IMR-90 (cell line): ENCODE measurements at regions not wholly inside any gene's neighbourhood (a gene's known extent, or its start where the extent isn't known, plus 50 kb on each side); places are given as distances from the start of the nearest gene placed in this dataset.

Source experiments
- ATAC-seq: fragments of 200-7000 bp; cut with Tn5 transposase; 2 replicates; pipeline ENCODE4 v1.9.1; 2020; ENCODE audit warnings: low read depth, mild to moderate bottlenecking, moderate library complexity
- BruUV-seq: library from RNA; stranded (reverse); fragments of 400-500 nt; replicated peaks from 2 replicates; lab custom pipeline; 2021; lab: Mats Ljungman, UMichigan
- CTCF ChIA-PET: fragments of 300-600 bp; formaldehyde crosslinking; extraction: SDS; loops from one replicate; lab custom pipeline; 2021; ENCODE audit warnings: antibody characterized with exemption; lab: Yijun Ruan, JAX
- POLR2A ChIA-PET: fragments of 300-600 bp; sonication (Branson Sonifier 250); formaldehyde crosslinking; loops from one replicate; lab custom pipeline; 2022; ENCODE audit warnings: antibody characterized with exemption; ENCODE audit not compliant: unreplicated experiment; lab: Charles Lee
- DNase-seq: peaks from one replicate; pipeline ENCODE4 v3.0.0; 2013
- H2AFZ ChIP-seq: replicated peaks from 2 replicates; pipeline ENCODE3; 2013; ENCODE audit warnings: low read length, mild to moderate bottlenecking; ENCODE audit not compliant: poor library complexity
- H2AK5ac ChIP-seq: 2 replicates; pipeline ENCODE4 v1.6.1; 2013; ENCODE audit warnings: low read depth, low read length, inconsistent platforms
- H2AK9ac ChIP-seq: replicated peaks from 2 replicates; pipeline ENCODE3; 2013; ENCODE audit warnings: mild to moderate bottlenecking, low read depth, low read length, moderate library complexity; ENCODE audit not compliant: poor library complexity
- H2BK120ac ChIP-seq: 2 replicates; pipeline ENCODE4 v1.6.1; 2013; ENCODE audit warnings: low read depth, low read length, inconsistent platforms
- H2BK15ac ChIP-seq: 3 replicates; pipeline ENCODE4 v1.6.1; 2013; ENCODE audit warnings: low read depth, low read length, inconsistent platforms
- H2BK20ac ChIP-seq: 2 replicates; pipeline ENCODE4 v1.6.1; 2013; ENCODE audit warnings: low read depth, mild to moderate bottlenecking, inconsistent platforms, low read length, moderate library complexity
- H2BK5ac ChIP-seq: 2 replicates; pipeline ENCODE4 v1.6.1; 2013; ENCODE audit warnings: mild to moderate bottlenecking, low read depth, low read length, inconsistent platforms; ENCODE audit not compliant: poor library complexity, severe bottlenecking
- H3K14ac ChIP-seq: replicated peaks from 2 replicates; pipeline ENCODE4 v1.6.1; 2013; ENCODE audit warnings: low read depth, low read length, inconsistent platforms
- H3K18ac ChIP-seq: 2 replicates; pipeline ENCODE4 v1.6.1; 2013; ENCODE audit warnings: low read depth, low read length, control low read depth
- H3K23ac ChIP-seq: 2 replicates; pipeline ENCODE4 v1.6.1; 2013; ENCODE audit warnings: low read depth, low read length, inconsistent platforms
- H3K27ac ChIP-seq: 2 replicates; pipeline ENCODE4 v1.5.1; 2013; ENCODE audit warnings: mild to moderate bottlenecking, control low read depth, low read length; ENCODE audit not compliant: insufficient read depth
- H3K27me3 ChIP-seq: 2 replicates; pipeline ENCODE4 v1.6.1; 2013; ENCODE audit warnings: low read length; ENCODE audit not compliant: control insufficient read depth, insufficient read depth
- H3K36me3 ChIP-seq: 2 replicates; pipeline ENCODE4 v1.6.1; 2013; ENCODE audit warnings: low read length, mixed read lengths; ENCODE audit not compliant: control insufficient read depth, insufficient read depth
- H3K4ac ChIP-seq: 2 replicates; pipeline ENCODE4 v1.6.1; 2013; ENCODE audit warnings: low read depth, low read length, inconsistent platforms
- H3K4me1 ChIP-seq: 2 replicates; pipeline ENCODE4 v1.6.1; 2013; ENCODE audit warnings: low read length, mixed read lengths; ENCODE audit not compliant: control insufficient read depth, insufficient read depth
- H3K4me2 ChIP-seq: 2 replicates; pipeline ENCODE4 v1.6.1; 2013; ENCODE audit warnings: low read depth, mild to moderate bottlenecking, control low read depth, low read length, moderate library complexity
- H3K4me3 ChIP-seq: 2 replicates; pipeline ENCODE4 v1.5.1; 2013; ENCODE audit warnings: low read depth, mild to moderate bottlenecking, control low read depth, low read length, moderate library complexity; ENCODE audit not compliant: insufficient read depth
- H3K56ac ChIP-seq: 2 replicates; pipeline ENCODE4 v1.6.1; 2013; ENCODE audit warnings: low read length, inconsistent platforms; ENCODE audit not compliant: insufficient read depth; ENCODE audit errors: extremely low read depth
- H3K79me1 ChIP-seq, 2 experiments: 2 replicates each; pipeline ENCODE4 v1.6.1; 2013; ENCODE audit warnings: low read length in 2 of 2, inconsistent platforms in 1 of 2, low read depth in 1 of 2
- H3K9ac ChIP-seq: 2 replicates; pipeline ENCODE4 v1.6.1; 2013; ENCODE audit warnings: low read depth, low read length, control low read depth
- H3K9me1 ChIP-seq: 2 replicates; pipeline ENCODE4 v1.6.1; 2013; ENCODE audit warnings: low read length, inconsistent platforms; ENCODE audit not compliant: insufficient read depth
- H3K9me3 ChIP-seq: 2 replicates; pipeline ENCODE4 v1.6.1; 2013; ENCODE audit warnings: low read length; ENCODE audit not compliant: control insufficient read depth, insufficient read depth
- H4K20me1 ChIP-seq: 2 replicates; pipeline ENCODE4 v1.6.1; 2013; ENCODE audit warnings: low read length, inconsistent platforms; ENCODE audit not compliant: insufficient read depth
- H4K5ac ChIP-seq: 2 replicates; pipeline ENCODE4 v1.6.1; 2013; ENCODE audit warnings: mild to moderate bottlenecking, low read depth, low read length, control low read depth
- H4K8ac ChIP-seq, 2 experiments: 2 replicates each; pipeline ENCODE4 v1.6.1; 2013; ENCODE audit warnings: low read depth in 2 of 2, low read length in 2 of 2, control low read depth in 1 of 2, inconsistent platforms in 1 of 2
- H4K91ac ChIP-seq: 2 replicates; pipeline ENCODE4 v1.6.1; 2013; ENCODE audit warnings: low read depth, low read length, inconsistent platforms; ENCODE audit not compliant: insufficient read depth
- BHLHE40 ChIP-seq: fragments of 150-350 bp; IDR thresholded peaks from 2 replicates; pipeline ENCODE4 v1.6.1; 2016; ENCODE audit warnings: mild to moderate bottlenecking, low read depth, low read length
- CEBPB ChIP-seq: IDR thresholded peaks from 2 replicates; pipeline ENCODE4 v1.6.1; 2012; ENCODE audit warnings: low read depth, low read length, improper control_type of control experiment
- CHD1 ChIP-seq: IDR thresholded peaks from 2 replicates; pipeline ENCODE4 v1.6.1; 2012; ENCODE audit warnings: low read depth, low read length, improper control_type of control experiment
- CTCF ChIP-seq: conservative IDR thresholded peaks from 2 replicates; pipeline ENCODE4 v1.5.1; 2012; ENCODE audit warnings: mild to moderate bottlenecking, low read depth, low read length, improper control_type of control experiment
- FOS ChIP-seq: fragments of 150-350 bp; IDR thresholded peaks from 2 replicates; pipeline ENCODE4 v1.6.1; 2016; ENCODE audit warnings: low read depth, low read length
- MAFK ChIP-seq: IDR thresholded peaks from 2 replicates; pipeline ENCODE4 v1.6.1; 2012; ENCODE audit warnings: low read depth, low read length, improper control_type of control experiment
- MAZ ChIP-seq: IDR thresholded peaks from 2 replicates; pipeline ENCODE4 v1.6.1; 2012; ENCODE audit warnings: low read depth, mild to moderate bottlenecking, low read length, improper control_type of control experiment, moderate library complexity, borderline replicate concordance
- MXI1 ChIP-seq: IDR thresholded peaks from 2 replicates; pipeline ENCODE4 v1.6.1; 2012; ENCODE audit warnings: low read depth, mild to moderate bottlenecking, low read length, moderate library complexity, borderline replicate concordance
- NFE2L2 ChIP-seq: fragments of 150-350 bp; IDR thresholded peaks from 2 replicates; pipeline ENCODE4 v1.6.1; 2016; ENCODE audit warnings: low read depth, mild to moderate bottlenecking, low read length
- POLR2A ChIP-seq: IDR thresholded peaks from 2 replicates; pipeline ENCODE4 v1.6.1; 2012; ENCODE audit warnings: mild to moderate bottlenecking, low read depth, low read length
- RAD21 ChIP-seq: IDR thresholded peaks from 2 replicates; pipeline ENCODE4 v1.6.1; 2012; ENCODE audit warnings: low read length, improper control_type of control experiment
- RCOR1 ChIP-seq: IDR thresholded peaks from 2 replicates; pipeline ENCODE4 v1.6.1; 2012; ENCODE audit warnings: mild to moderate bottlenecking, low read length, improper control_type of control experiment; ENCODE audit not compliant: insufficient replicate concordance
- RFX5 ChIP-seq: IDR thresholded peaks from 2 replicates; pipeline ENCODE4 v1.8.0; 2012; ENCODE audit warnings: low read depth, mild to moderate bottlenecking, low read length, moderate library complexity
- SMC3 ChIP-seq: fragments of 150-350 bp; IDR thresholded peaks from 2 replicates; pipeline ENCODE4 v1.6.1; 2016; ENCODE audit warnings: low read depth, mild to moderate bottlenecking, antibody characterized with exemption, low read length, moderate library complexity
- USF2 ChIP-seq: fragments of 150-350 bp; IDR thresholded peaks from 2 replicates; pipeline ENCODE4 v1.6.1; 2017; ENCODE audit warnings: mild to moderate bottlenecking, antibody characterized with exemption, low read length, low read depth
- WGBS, 2 experiments: methylation state at CpG; one replicate each; pipeline versions ENCODE4 v1.1.5 to v1.1.7; 2013; ENCODE audit warnings: missing lambda C conversion rate in 2 of 2; ENCODE audit not compliant: insufficient read length in 1 of 2; ENCODE audit errors: extremely low coverage in 2 of 2; 5-methylcytosine and 5-hydroxymethylcytosine counted together
- dilution Hi-C: fragments of 300-500 bp; cut with HindIII; formaldehyde crosslinking; loops from one replicate; pipeline ENCODE4 v1.14.3; 2018; ENCODE audit warnings: low sequenced_read_pairs; ENCODE audit not compliant: unreplicated experiment
- in situ Hi-C: fragments of 300-500 bp; cut with MboI; formaldehyde crosslinking; loops from 3 replicates; pipeline ENCODE4 v1.14.3; 2019; ENCODE audit warnings: low sequenced_read_pairs, inconsistent platforms, mixed read lengths
- intact Hi-C: fragments of 100-400 bp; cut with micrococcal nuclease; formaldehyde crosslinking; loops from 2 replicates; pipeline ENCODE4 v1.10.0; 2022
- TF ChIP-seq, protein P1 (sequence below): fragments of 150-350 bp; IDR thresholded peaks from 2 replicates; pipeline ENCODE4 v1.6.1; 2016; ENCODE audit warnings: low read depth, mild to moderate bottlenecking, low read length, moderate library complexity, borderline replicate concordance

DNA sequence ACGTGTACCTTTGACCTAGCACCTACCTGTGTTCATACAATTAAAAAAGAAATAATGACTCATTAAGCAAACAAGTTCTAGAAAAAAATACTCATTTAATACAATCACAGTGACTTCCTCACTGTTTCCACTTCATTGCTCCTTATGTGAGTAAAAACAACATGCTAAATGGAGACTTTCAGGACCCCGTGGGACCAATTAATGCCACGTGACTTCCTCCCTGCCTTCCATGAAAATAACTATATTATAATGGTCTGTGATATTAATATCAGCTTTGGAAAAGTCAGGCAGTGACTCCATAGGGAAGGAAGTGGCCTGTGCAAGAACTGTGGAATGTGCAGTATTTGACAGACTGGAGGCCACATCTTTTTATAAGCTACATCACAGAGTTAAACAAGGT lies 337.8 kb downstream of the HLX start:
- ATAC-seq (peak; percentile 70), DNase-seq (peak; percentile 8)
- H3K4ac ChIP-seq: no peak overlapping the region
- no peak overlapping the region for H3K56ac ChIP-seq
- H2BK15ac ChIP-seq: no peak overlapping the region
- POLR2A ChIA-PET: no interaction called here
- no peaks in the 10 kb centered on the region for H3K9me3 ChIP-seq
- H4K5ac ChIP-seq: no peak overlapping the region
- no CpG with 5 or more reads among the region's 3 CpGs for WGBS, 2 experiments
- no peak overlapping the region for H3K9ac ChIP-seq
- H4K20me1 ChIP-seq: no peaks in the 10 kb centered on the region
- BruUV-seq: no TSS peak
- H3K18ac ChIP-seq: no peak overlapping the region
- H3K9me1 ChIP-seq: no peaks in the 10 kb centered on the region
- peaks cover 5% of the 10 kb centered on the region for H3K4me1 ChIP-seq
- no peak for TF ChIP-seq RCOR1
- TF ChIP-seq POLR2A: no peak
- TF ChIP-seq FOS: no peak
- no peak for TF ChIP-seq RAD21
- no peak for TF ChIP-seq USF2
- no peak for TF ChIP-seq CHD1
- no peak for TF ChIP-seq NFE2L2
- no peak for TF ChIP-seq RFX5
- no peak for TF ChIP-seq MAFK
- no peak for TF ChIP-seq CEBPB
- no peak for TF ChIP-seq CTCF
- TF ChIP-seq, protein P1, sequence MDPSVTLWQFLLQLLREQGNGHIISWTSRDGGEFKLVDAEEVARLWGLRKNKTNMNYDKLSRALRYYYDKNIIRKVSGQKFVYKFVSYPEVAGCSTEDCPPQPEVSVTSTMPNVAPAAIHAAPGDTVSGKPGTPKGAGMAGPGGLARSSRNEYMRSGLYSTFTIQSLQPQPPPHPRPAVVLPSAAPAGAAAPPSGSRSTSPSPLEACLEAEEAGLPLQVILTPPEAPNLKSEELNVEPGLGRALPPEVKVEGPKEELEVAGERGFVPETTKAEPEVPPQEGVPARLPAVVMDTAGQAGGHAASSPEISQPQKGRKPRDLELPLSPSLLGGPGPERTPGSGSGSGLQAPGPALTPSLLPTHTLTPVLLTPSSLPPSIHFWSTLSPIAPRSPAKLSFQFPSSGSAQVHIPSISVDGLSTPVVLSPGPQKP: no peak
- no peak for TF ChIP-seq SMC3
- no peak for TF ChIP-seq MXI1
- no peak for TF ChIP-seq BHLHE40
- TF ChIP-seq MAZ: no peak
- H3K27ac ChIP-seq: no peak overlapping the region
- no peak overlapping the region for H2AK5ac ChIP-seq
- CTCF ChIA-PET: no interaction called here
- dilution Hi-C loops: no loop called here
- H2AFZ ChIP-seq: no peak overlapping the region
- no peak overlapping the region for H4K8ac ChIP-seq
- no peak overlapping the region for H2BK20ac ChIP-seq
- H3K36me3 ChIP-seq: no peaks in the 10 kb centered on the region
- H3K23ac ChIP-seq: no peak overlapping the region
- H3K4me2 ChIP-seq: no peak overlapping the region
- no peaks in the 10 kb centered on the region for H3K79me1 ChIP-seq
- intact Hi-C loops: no loop called here
- H4K91ac ChIP-seq: no peak overlapping the region
- no peak overlapping the region for H2BK120ac ChIP-seq
- no peak overlapping the region for H2BK5ac ChIP-seq
- H3K27me3 ChIP-seq: no peaks in the 10 kb centered on the region; the same call in 1 of the 2 replicates
- in situ Hi-C loops: no loop called here
- no peak overlapping the region for H2AK9ac ChIP-seq
- no peak overlapping the region for H3K14ac ChIP-seq
- H3K4me3 ChIP-seq: no peak overlapping the region
